ENCODE measurements at regions not wholly inside any gene's neighbourhood (a gene's known extent, or its start where the extent isn't known, plus 50 kb on each side); places are given as distances from the start of the nearest gene placed in this dataset.

GRCh38 chr2:5590886-5591285, 101.3 kb upstream of the SOX11 start:
- POLR2A ChIA-PET, result no interaction called here
- ATAC-seq (no peak), DNase-seq (ENCODE audit: low read depth, low spot score) (no peak)

More at GRCh38 chr2:5590886-5591285, 101.3 kb upstream of the SOX11 start:
- 5% methylated on average over 6 of the region's 6 CpGs for WGBS (ENCODE audit: insufficient coverage, insufficient replicate concordance, low lambda C conversion rate, missing lambda C conversion rate)
- Histone ChIP-seq H3K36me3 (ENCODE audit: control insufficient read depth in 2 of 2, insufficient read depth in 2 of 2, low read length in 1 of 2) (no peaks in the 10 kb centered on the region), H2AFZ (ENCODE audit: control insufficient read depth, low read depth, low read length) (no peak overlapping the region), H3K4me2 (ENCODE audit: control insufficient read depth, insufficient read depth) (no peak overlapping the region), H3K27ac (ENCODE audit: control insufficient read depth, insufficient read depth) (no peak overlapping the region), H3K9me3 (replicated peaks; ENCODE audit: control insufficient read depth, insufficient read depth, low read length) (no peaks in the 10 kb centered on the region), H3K4me1 (ENCODE audit: control insufficient read depth, insufficient read depth, low read length) (no peaks in the 10 kb centered on the region), H3K27me3 (replicated peaks in 1 of 2; ENCODE audit: control insufficient read depth in 2 of 2, insufficient read depth in 2 of 2, low read length in 1 of 2) (no peaks in the 10 kb centered on the region), H3K9ac (ENCODE audit: control insufficient read depth, insufficient read depth, low read length) (no peak overlapping the region), H4K20me1 (ENCODE audit: control insufficient read depth, insufficient read depth) (no peaks in the 10 kb centered on the region), H3K4me3 (no peak overlapping the region), H3K79me2 (ENCODE audit: control insufficient read depth, insufficient read depth, low read length) (no peaks in the 10 kb centered on the region)
- in situ Hi-C loops (cut with MboI) (no loop called here), intact Hi-C loops (cut with micrococcal nuclease; ENCODE audit: unreplicated experiment) (no loop called here)
- SMC1A ChIA-PET (ENCODE audit: uncharacterized antibody, unreplicated experiment), result interaction anchor here (1.3 kb wide), 1 partner anchor 22 kb away, joined by 3 read pairs; no protein-coding TSS in a partner anchor
- no peak for FAIRE-seq
- TF ChIP-seq BCL3 (IDR thresholded peaks at IDR 0.05; ENCODE audit: borderline replicate concordance, insufficient read depth, low read depth, low read length, poor library complexity, severe bottlenecking), result no peak
- no peak for TF ChIP-seq JUNB (IDR thresholded peaks at IDR 0.05)
- no peak for TF ChIP-seq STAT3 (IDR thresholded peaks at IDR 0.05; ENCODE audit: low read depth, low read length)
- TF ChIP-seq TCF12 (IDR thresholded peaks at IDR 0.05; ENCODE audit: low read depth, low read length), result no peak
- TF ChIP-seq ZNF24 (IDR thresholded peaks at IDR 0.05), result no peak
- no peak for TF ChIP-seq CBX5 (IDR thresholded peaks at IDR 0.05; ENCODE audit: low read depth)
- TF ChIP-seq MLLT1 (IDR thresholded peaks at IDR 0.05), result no peak
- TF ChIP-seq, protein P1, sequence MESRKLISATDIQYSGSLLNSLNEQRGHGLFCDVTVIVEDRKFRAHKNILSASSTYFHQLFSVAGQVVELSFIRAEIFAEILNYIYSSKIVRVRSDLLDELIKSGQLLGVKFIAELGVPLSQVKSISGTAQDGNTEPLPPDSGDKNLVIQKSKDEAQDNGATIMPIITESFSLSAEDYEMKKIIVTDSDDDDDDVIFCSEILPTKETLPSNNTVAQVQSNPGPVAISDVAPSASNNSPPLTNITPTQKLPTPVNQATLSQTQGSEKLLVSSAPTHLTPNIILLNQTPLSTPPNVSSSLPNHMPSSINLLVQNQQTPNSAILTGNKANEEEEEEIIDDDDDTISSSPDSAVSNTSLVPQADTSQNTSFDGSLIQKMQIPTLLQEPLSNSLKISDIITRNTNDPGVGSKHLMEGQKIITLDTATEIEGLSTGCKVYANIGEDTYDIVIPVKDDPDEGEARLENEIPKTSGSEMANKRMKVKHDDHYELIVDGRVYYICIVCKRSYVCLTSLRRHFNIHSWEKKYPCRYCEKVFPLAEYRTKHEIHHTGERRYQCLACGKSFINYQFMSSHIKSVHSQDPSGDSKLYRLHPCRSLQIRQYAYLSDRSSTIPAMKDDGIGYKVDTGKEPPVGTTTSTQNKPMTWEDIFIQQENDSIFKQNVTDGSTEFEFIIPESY (IDR thresholded peaks at IDR 0.05), result no peak
- no peak for TF ChIP-seq NR2C1 (IDR thresholded peaks at IDR 0.05)
- CTCF ChIA-PET, result no interaction called here
- RAD21 ChIA-PET (ENCODE audit: unreplicated experiment), result no interaction called here
- BruUV-seq (replicated peaks), result no TSS peak

Measured in GM12878 (cell line).